HepG2 (cell line): ENCODE measurements at regions not wholly inside any gene's neighbourhood (a gene's known extent, or its start where the extent isn't known, plus 50 kb on each side); places are given as distances from the start of the nearest gene placed in this dataset.

Experiments
- EP300 ChIP-seq, 3 experiments: sonication (generic) in 1 of 3; formaldehyde crosslinking in 1 of 3; IDR thresholded peaks; 2 replicates each; pipeline versions ENCODE4 v1.5.1 to v1.6.1; 2011 to 2020; ENCODE audit warnings: low read depth in 2 of 3, low read length in 2 of 3, borderline replicate concordance in 1 of 3, improper control_type of control experiment in 1 of 3, mild to moderate bottlenecking in 1 of 3, missing genetic modification reagents in 1 of 3, moderate library complexity in 1 of 3
- EZH2 ChIP-seq: conservative IDR thresholded peaks from 2 replicates; pipeline ENCODE4 v1.6.1; 2012; ENCODE audit warnings: mild to moderate bottlenecking, low read depth, low read length, moderate library complexity
- POLR2AphosphoS5 ChIP-seq: IDR thresholded peaks from 2 replicates; pipeline ENCODE4 v1.6.1; 2012; ENCODE audit warnings: low read depth, low read length
- SMYD3 ChIP-seq: sonication (generic); formaldehyde crosslinking; IDR thresholded peaks from 2 replicates; pipeline ENCODE4 v1.8.1; 2023; ENCODE audit warnings: mild to moderate bottlenecking, missing genetic modification reagents
- SRSF1 ChIP-seq: fragments of 200-400 bp; formaldehyde crosslinking; optimal IDR thresholded peaks from 2 replicates; pipeline ENCODE3; 2017; ENCODE audit warnings: mild to moderate bottlenecking, low read depth, low read length, moderate library complexity
- ZBTB1 ChIP-seq: sonication (generic); formaldehyde crosslinking; IDR thresholded peaks from 2 replicates; pipeline ENCODE4 v1.4.0; 2020; ENCODE audit warnings: missing genetic modification reagents, borderline replicate concordance

- TF ChIP-seq SMYD3 (CRISPR knock-in tag) (no peak), ZBTB1 (CRISPR knock-in tag) (no peak), EZH2 (no peak), POLR2AphosphoS5 (no peak), SRSF1 (no peak), EP300 (IDR thresholded peaks at IDR 0.05; ENCODE audit: low read depth in 2 of 2, low read length in 2 of 2) (no peak), EP300 (CRISPR knock-in tag; IDR thresholded peaks at IDR 0.05; ENCODE audit: borderline replicate concordance) (no peak)
Measured at GRCh38 chrX:122787231-122787630, 396.8 kb upstream of the GRIA3 start.
